Panc1 (cell line): ENCODE measurements at regions not wholly inside any gene's neighbourhood (a gene's known extent, or its start where the extent isn't known, plus 50 kb on each side); places are given as distances from the start of the nearest gene placed in this dataset.

Experiments
- ATAC-seq: fragments of 200-7000 bp; cut with Tn5 transposase; 2 replicates; pipeline ENCODE4 v1.9.1; 2020; ENCODE audit warnings: mild to moderate bottlenecking, moderate library complexity
- BruUV-seq: library from RNA; stranded (reverse); fragments of 400-500 nt; replicated peaks from 2 replicates; lab custom pipeline; 2021; lab: Mats Ljungman, UMichigan
- CTCF ChIA-PET: fragments of 300-600 bp; sonication (Branson Sonifier 250); formaldehyde crosslinking; loops from one replicate; lab custom pipeline; 2022; ENCODE audit warnings: antibody characterized with exemption; lab: Charles Lee
- POLR2A ChIA-PET: fragments of 300-600 bp; sonication (Branson Sonifier 250); formaldehyde crosslinking; loops from one replicate; lab custom pipeline; 2022; ENCODE audit warnings: antibody characterized with exemption; lab: Charles Lee
- DNase-seq: peaks from one replicate; pipeline ENCODE4 v3.0.0-alpha.2; 2010; ENCODE audit warnings: low read depth, low spot score
- H3K27ac ChIP-seq: 2 replicates; pipeline ENCODE4 v1.5.1; 2011; ENCODE audit warnings: mild to moderate bottlenecking, low read length, inconsistent platforms
- H3K27me3 ChIP-seq: fragments of 200-500 bp; sonication (Bioruptor generic); 2 replicates; pipeline ENCODE4 v1.6.0; 2014; ENCODE audit warnings: low read length, inconsistent platforms; ENCODE audit not compliant: control insufficient read depth, insufficient read depth
- H3K36me3 ChIP-seq: fragments of 200-500 bp; sonication (Bioruptor generic); 2 replicates; pipeline ENCODE4 v1.5.1; 2014; ENCODE audit warnings: inconsistent platforms, mild to moderate bottlenecking, low read length, moderate library complexity; ENCODE audit not compliant: control insufficient read depth, insufficient read depth
- H3K4me1 ChIP-seq: 2 replicates; pipeline ENCODE4 v1.5.1; 2011; ENCODE audit warnings: inconsistent platforms, mild to moderate bottlenecking, low read length, moderate library complexity; ENCODE audit not compliant: control insufficient read depth, insufficient read depth
- H3K4me3 ChIP-seq, 2 experiments: 2 replicates each; pipeline ENCODE4 v1.5.1; 2011 to 2012; ENCODE audit warnings: low read depth in 2 of 2, low read length in 2 of 2, mild to moderate bottlenecking in 2 of 2, inconsistent platforms in 1 of 2, moderate library complexity in 1 of 2
- H3K9me3 ChIP-seq: fragments of 200-500 bp; sonication (Bioruptor generic); 2 replicates; pipeline ENCODE4 v1.5.1; 2014; ENCODE audit warnings: low read depth, mild to moderate bottlenecking, inconsistent platforms, low read length, moderate library complexity; ENCODE audit not compliant: control insufficient read depth, insufficient read depth
- CTCF ChIP-seq: fragments of 450-650 bp; IDR thresholded peaks from 2 replicates; pipeline ENCODE4 v1.5.1; 2017; ENCODE audit warnings: mild to moderate bottlenecking
- POLR2AphosphoS5 ChIP-seq: IDR thresholded peaks from 2 replicates; pipeline ENCODE4 v1.6.1; 2012; ENCODE audit warnings: mild to moderate bottlenecking, low read depth, low read length, moderate library complexity
- SIN3A ChIP-seq: IDR thresholded peaks from 2 replicates; pipeline ENCODE4 v1.6.1; 2012; ENCODE audit warnings: low read depth, mild to moderate bottlenecking, low read length, moderate library complexity, borderline replicate concordance; ENCODE audit not compliant: insufficient read depth
- TCF7L2 ChIP-seq: IDR thresholded peaks from 2 replicates; pipeline ENCODE4 v1.6.1; 2011; ENCODE audit warnings: mild to moderate bottlenecking, low read depth, low read length, inconsistent platforms
- in situ Hi-C: cut with HindIII; loops from 2 replicates; pipeline ENCODE4 v1.10.0; 2016; ENCODE audit warnings: low sequenced_read_pairs, low pct_unique_long_range_greater_than_20kb
- intact Hi-C: fragments of 100-400 bp; cut with micrococcal nuclease; formaldehyde crosslinking; loops from one replicate; pipeline ENCODE4 v1.10.0; 2022; ENCODE audit not compliant: unreplicated experiment
- TF ChIP-seq, protein P1 (sequence below), 2 experiments: IDR thresholded peaks; 2 replicates each; pipeline ENCODE4 v1.6.1; 2011 to 2012; ENCODE audit warnings: low read depth in 2 of 2, control low read depth in 1 of 2, low read length in 1 of 2, mild to moderate bottlenecking in 1 of 2, moderate library complexity in 1 of 2; ENCODE audit not compliant: insufficient read depth in 1 of 2

- ChIA-PET CTCF (no interaction called here), POLR2A (no interaction called here)
- TF ChIP-seq POLR2AphosphoS5 (no peak), SIN3A (no peak), TCF7L2 (no peak)
- TF ChIP-seq, protein P1, sequence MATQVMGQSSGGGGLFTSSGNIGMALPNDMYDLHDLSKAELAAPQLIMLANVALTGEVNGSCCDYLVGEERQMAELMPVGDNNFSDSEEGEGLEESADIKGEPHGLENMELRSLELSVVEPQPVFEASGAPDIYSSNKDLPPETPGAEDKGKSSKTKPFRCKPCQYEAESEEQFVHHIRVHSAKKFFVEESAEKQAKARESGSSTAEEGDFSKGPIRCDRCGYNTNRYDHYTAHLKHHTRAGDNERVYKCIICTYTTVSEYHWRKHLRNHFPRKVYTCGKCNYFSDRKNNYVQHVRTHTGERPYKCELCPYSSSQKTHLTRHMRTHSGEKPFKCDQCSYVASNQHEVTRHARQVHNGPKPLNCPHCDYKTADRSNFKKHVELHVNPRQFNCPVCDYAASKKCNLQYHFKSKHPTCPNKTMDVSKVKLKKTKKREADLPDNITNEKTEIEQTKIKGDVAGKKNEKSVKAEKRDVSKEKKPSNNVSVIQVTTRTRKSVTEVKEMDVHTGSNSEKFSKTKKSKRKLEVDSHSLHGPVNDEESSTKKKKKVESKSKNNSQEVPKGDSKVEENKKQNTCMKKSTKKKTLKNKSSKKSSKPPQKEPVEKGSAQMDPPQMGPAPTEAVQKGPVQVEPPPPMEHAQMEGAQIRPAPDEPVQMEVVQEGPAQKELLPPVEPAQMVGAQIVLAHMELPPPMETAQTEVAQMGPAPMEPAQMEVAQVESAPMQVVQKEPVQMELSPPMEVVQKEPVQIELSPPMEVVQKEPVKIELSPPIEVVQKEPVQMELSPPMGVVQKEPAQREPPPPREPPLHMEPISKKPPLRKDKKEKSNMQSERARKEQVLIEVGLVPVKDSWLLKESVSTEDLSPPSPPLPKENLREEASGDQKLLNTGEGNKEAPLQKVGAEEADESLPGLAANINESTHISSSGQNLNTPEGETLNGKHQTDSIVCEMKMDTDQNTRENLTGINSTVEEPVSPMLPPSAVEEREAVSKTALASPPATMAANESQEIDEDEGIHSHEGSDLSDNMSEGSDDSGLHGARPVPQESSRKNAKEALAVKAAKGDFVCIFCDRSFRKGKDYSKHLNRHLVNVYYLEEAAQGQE (IDR thresholded peaks at IDR 0.05; ENCODE audit: insufficient read depth in 1 of 2, low read depth in 2 of 2, low read length in 1 of 2) = no peak
- H3K36me3 ChIP-seq = no peaks in the 10 kb centered on the region
- in situ Hi-C loops (no loop called here), intact Hi-C loops (no loop called here)
- no peak overlapping the region for H3K27ac ChIP-seq
- no peaks in the 10 kb centered on the region for H3K4me1 ChIP-seq
- H3K4me3 ChIP-seq = no peak overlapping the region
- no peaks in the 10 kb centered on the region for H3K9me3 ChIP-seq
- no peaks in the 10 kb centered on the region; the same call in 1 of the 2 replicates for H3K27me3 ChIP-seq
- BruUV-seq = no TSS peak
- DNase-seq (no peak), ATAC-seq (peak; percentile 34; the same call in 1 of the 2 replicates)
These were observed 399.4 kb downstream of the NPIPA7 start for GRCh38 chr16:16778332-16778731.

GRCh38 chr16:16780588-16780987, 401.6 kb downstream of the NPIPA7 start:
- ATAC-seq (no peak), DNase-seq (no peak)
- in situ Hi-C loops (no loop called here), intact Hi-C loops (no loop called here)
- Histone ChIP-seq H3K4me3 (no peak overlapping the region), H3K27me3 (no peaks in the 10 kb centered on the region; the same call in 1 of the 2 replicates), H3K9me3 (no peaks in the 10 kb centered on the region), H3K4me1 (no peaks in the 10 kb centered on the region), H3K27ac (no peak overlapping the region), H3K36me3 (no peaks in the 10 kb centered on the region)
- POLR2A ChIA-PET = no interaction called here
- CTCF ChIA-PET = no interaction called here
- TF ChIP-seq, protein P1 (IDR thresholded peaks at IDR 0.05; ENCODE audit: insufficient read depth in 1 of 2, low read depth in 2 of 2, low read length in 1 of 2) = no peak
- no peak for TF ChIP-seq POLR2AphosphoS5
- TF ChIP-seq CTCF = no peak
- no peak for TF ChIP-seq SIN3A
- TF ChIP-seq TCF7L2 = no peak
- BruUV-seq = no TSS peak
